SK-N-SH (cell line): ENCODE measurements at regions not wholly inside any gene's neighbourhood (a gene's known extent, or its start where the extent isn't known, plus 50 kb on each side); places are given as distances from the start of the nearest gene placed in this dataset.
A peak's percentile ranks its signal among the peaks of the same experiment; 100 is the strongest.

ENCODE experiments used
- CTCF ChIA-PET: fragments of 300-600, 350-600 bp; formaldehyde crosslinking; extraction: SDS; loops from one replicate; lab custom pipeline; 2021; lab: Yijun Ruan, JAX
- POLR2A ChIA-PET: fragments of 350-600 bp; sonication (Branson Sonifier 250); formaldehyde crosslinking; extraction: SDS; loops from one replicate; lab custom pipeline; 2020; ENCODE audit warnings: antibody characterized with exemption, inconsistent platforms; lab: Yijun Ruan, JAX
- DNase-seq: peaks from one replicate; pipeline ENCODE4 v3.0.0; 2012
- H2AFZ ChIP-seq: fragments of 200-600 bp; sonication (generic); 2 replicates; pipeline ENCODE4 v1.8.1; 2016; ENCODE audit warnings: antibody characterized with exemption, mild to moderate bottlenecking, low read depth
- H3F3A ChIP-seq: fragments of 200-600 bp; sonication (generic); replicated peaks from 2 replicates; pipeline ENCODE3; 2016; ENCODE audit warnings: antibody characterized with exemption, mild to moderate bottlenecking; ENCODE audit not compliant: insufficient read depth
- H3K27ac ChIP-seq, 2 experiments: fragments of 200-500 bp in 1 of 2; fragments of 200-600 bp in 1 of 2; sonication (Bioruptor generic) in 1 of 2; sonication (generic), shearing (Covaris generic) in 1 of 2; 2 replicates each; pipeline versions ENCODE4 v1.5.1 to v1.6.1; 2014 to 2016; ENCODE audit warnings: low read depth in 2 of 2, inconsistent platforms in 1 of 2, low read length in 1 of 2, mild to moderate bottlenecking in 1 of 2, mixed read lengths in 1 of 2
- H3K27me3 ChIP-seq: fragments of 200-600 bp; sonication (generic), shearing (Covaris generic); 2 replicates; pipeline ENCODE4 v1.6.1; 2016; ENCODE audit warnings: mixed run types; ENCODE audit not compliant: insufficient read depth
- H3K36me3 ChIP-seq, 2 experiments: fragments of 200-500 bp in 1 of 2; fragments of 200-600 bp in 1 of 2; sonication (Bioruptor generic) in 1 of 2; sonication (generic) in 1 of 2; replicated peaks in 1 of 2; 2 replicates each; pipeline versions ENCODE3 to v1.5.1; 2014 to 2016; ENCODE audit warnings: low read length in 1 of 2, mild to moderate bottlenecking in 1 of 2; ENCODE audit not compliant: insufficient read depth in 2 of 2, control insufficient read depth in 1 of 2
- H3K4me1 ChIP-seq, 2 experiments: fragments of 200-500 bp in 1 of 2; fragments of 200-600 bp in 1 of 2; sonication (Bioruptor generic) in 1 of 2; sonication (generic), shearing (Covaris generic) in 1 of 2; 2 replicates each; pipeline versions ENCODE4 v1.5.1 to v1.6.1; 2014 to 2016; ENCODE audit warnings: low read depth in 1 of 2, low read length in 1 of 2, mixed run types in 1 of 2; ENCODE audit not compliant: insufficient read depth in 2 of 2, control insufficient read depth in 1 of 2
- H3K4me2 ChIP-seq: fragments of 200-600 bp; sonication (generic), shearing (Covaris generic); 2 replicates; pipeline ENCODE4 v1.6.1; 2017; ENCODE audit warnings: mixed run types
- H3K4me3 ChIP-seq, 2 experiments: fragments of 200-500 bp in 1 of 2; fragments of 200-600 bp in 1 of 2; sonication (Bioruptor generic) in 1 of 2; sonication (generic), shearing (Covaris generic) in 1 of 2; 2 replicates each; pipeline versions ENCODE4 v1.5.1 to v1.8.1; 2014 to 2016; ENCODE audit warnings: low read depth in 2 of 2, inconsistent platforms in 1 of 2, low read length in 1 of 2, mild to moderate bottlenecking in 1 of 2, mixed read lengths in 1 of 2, moderate library complexity in 1 of 2
- H3K79me2 ChIP-seq: fragments of 200-600 bp; sonication (generic); 2 replicates; pipeline ENCODE4 v1.8.1; 2017; ENCODE audit warnings: mild to moderate bottlenecking; ENCODE audit not compliant: insufficient read depth
- H3K9ac ChIP-seq: fragments of 200-600 bp; sonication (generic); 2 replicates; pipeline ENCODE4 v1.6.1; 2017; ENCODE audit warnings: mixed run types
- H3K9me2 ChIP-seq: fragments of 200-600 bp; sonication (generic); 2 replicates; pipeline ENCODE4 v1.6.1; 2017; ENCODE audit warnings: mixed run types
- H3K9me3 ChIP-seq: fragments of 200-600 bp; sonication (generic); 2 replicates; pipeline ENCODE4 v1.6.1; 2017; ENCODE audit warnings: mixed run types, mild to moderate bottlenecking, moderate library complexity
- H4K20me1 ChIP-seq: fragments of 200-600 bp; sonication (generic); 2 replicates; pipeline ENCODE4 v1.6.1; 2017; ENCODE audit warnings: mild to moderate bottlenecking, mixed run types; ENCODE audit not compliant: insufficient read depth
- ELF1 ChIP-seq: IDR thresholded peaks from 2 replicates; pipeline ENCODE4 v1.4.0; 2012
- EP300 ChIP-seq, 2 experiments: IDR thresholded peaks; 2 replicates each; pipeline versions ENCODE4 v1.4.0 to v1.6.1; 2012; ENCODE audit warnings: borderline replicate concordance in 1 of 2, low read depth in 1 of 2, low read length in 1 of 2
- GABPA ChIP-seq: IDR thresholded peaks from 2 replicates; pipeline ENCODE4 v1.4.0; 2012; ENCODE audit warnings: low read depth, mild to moderate bottlenecking
- POLR2AphosphoS5 ChIP-seq: IDR thresholded peaks from 2 replicates; pipeline ENCODE4 v1.6.1; 2012; ENCODE audit warnings: low read depth, low read length
- RAD21 ChIP-seq: IDR thresholded peaks from 2 replicates; pipeline ENCODE4 v1.6.1; 2012; ENCODE audit warnings: mild to moderate bottlenecking, low read length
- SMC3 ChIP-seq: IDR thresholded peaks from 2 replicates; pipeline ENCODE4 v1.6.1; 2012; ENCODE audit warnings: low read depth, low read length, improper control_type of control experiment
- TAF1 ChIP-seq: IDR thresholded peaks from 2 replicates; pipeline ENCODE4 v1.6.1; 2012; ENCODE audit warnings: low read depth, mild to moderate bottlenecking, low read length, moderate library complexity, borderline replicate concordance
- TCF12 ChIP-seq: IDR thresholded peaks from 2 replicates; pipeline ENCODE4 v1.4.0; 2012
- WGBS: methylation state at CpG from one replicate; pipeline ENCODE4 v1.1.6; 2017; ENCODE audit warnings: low lambda C conversion rate; 5-methylcytosine and 5-hydroxymethylcytosine counted together
- TF ChIP-seq, protein P1 (sequence below): IDR thresholded peaks from 2 replicates; pipeline ENCODE4 v1.4.0; 2012; ENCODE audit warnings: low read depth, borderline replicate concordance
- TF ChIP-seq, protein P2 (sequence below): fragments of 200-600 bp; sonication (generic); IDR thresholded peaks from 2 replicates; pipeline ENCODE4 v1.6.1; 2017; ENCODE audit warnings: antibody characterized with exemption, mild to moderate bottlenecking, moderate library complexity

DNA sequence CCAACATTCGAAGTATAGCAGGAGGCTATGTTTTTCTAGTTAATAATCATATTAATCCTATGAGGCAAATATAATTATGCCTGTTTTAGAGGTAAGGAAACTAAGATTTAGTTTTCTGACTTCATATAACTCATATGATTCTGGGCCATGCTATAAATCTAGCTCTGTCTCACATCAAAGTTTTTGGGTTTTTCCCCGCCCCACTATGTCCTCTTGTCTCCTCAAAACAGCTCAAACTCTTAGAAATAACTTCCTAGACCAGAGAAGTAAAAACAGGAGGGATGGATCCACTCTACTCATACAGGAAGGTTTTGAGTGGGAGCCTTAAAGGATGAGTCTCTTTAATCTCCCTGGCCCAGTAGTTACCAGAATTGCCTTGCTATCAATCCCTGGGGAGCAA lies 256.4 kb upstream of the FGGY start:
- no peak overlapping the region for H3K4me3 ChIP-seq
- POLR2A ChIA-PET = no interaction called here
- no peak for DNase-seq
- TF ChIP-seq, protein P1, sequence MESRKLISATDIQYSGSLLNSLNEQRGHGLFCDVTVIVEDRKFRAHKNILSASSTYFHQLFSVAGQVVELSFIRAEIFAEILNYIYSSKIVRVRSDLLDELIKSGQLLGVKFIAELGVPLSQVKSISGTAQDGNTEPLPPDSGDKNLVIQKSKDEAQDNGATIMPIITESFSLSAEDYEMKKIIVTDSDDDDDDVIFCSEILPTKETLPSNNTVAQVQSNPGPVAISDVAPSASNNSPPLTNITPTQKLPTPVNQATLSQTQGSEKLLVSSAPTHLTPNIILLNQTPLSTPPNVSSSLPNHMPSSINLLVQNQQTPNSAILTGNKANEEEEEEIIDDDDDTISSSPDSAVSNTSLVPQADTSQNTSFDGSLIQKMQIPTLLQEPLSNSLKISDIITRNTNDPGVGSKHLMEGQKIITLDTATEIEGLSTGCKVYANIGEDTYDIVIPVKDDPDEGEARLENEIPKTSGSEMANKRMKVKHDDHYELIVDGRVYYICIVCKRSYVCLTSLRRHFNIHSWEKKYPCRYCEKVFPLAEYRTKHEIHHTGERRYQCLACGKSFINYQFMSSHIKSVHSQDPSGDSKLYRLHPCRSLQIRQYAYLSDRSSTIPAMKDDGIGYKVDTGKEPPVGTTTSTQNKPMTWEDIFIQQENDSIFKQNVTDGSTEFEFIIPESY = no peak
- TF ChIP-seq GABPA = no peak
- TF ChIP-seq, all 33 proteins: peak for 0
- H3K9me2 ChIP-seq = no peaks in the 10 kb centered on the region
- no peaks in the 10 kb centered on the region for H3K36me3 ChIP-seq
- no peaks in the 10 kb centered on the region for H4K20me1 ChIP-seq
- H2AFZ ChIP-seq = no peak overlapping the region
- H3K27me3 ChIP-seq = no peaks in the 10 kb centered on the region
- H3F3A ChIP-seq = peaks cover 12% of the 10 kb centered on the region
- H3K4me1 ChIP-seq = peaks cover 8 to 23% of the 10 kb centered on the region in 2 experiments
- no peaks in the 10 kb centered on the region for H3K79me2 ChIP-seq
- CTCF ChIA-PET = interaction anchor here (1.1 kb wide), 1 partner anchor 10 kb away, joined by 3 read pairs; no protein-coding TSS in a partner anchor
- H3K27ac ChIP-seq = peak overlapping the region in 1 of 2 experiments; percentile 80; a peak in 1 of 4 replicates
- 87% methylated on average over 2 of the region's 2 CpGs for WGBS
- no peak overlapping the region for H3K4me2 ChIP-seq
- H3K9ac ChIP-seq = no peak overlapping the region
- no peaks in the 10 kb centered on the region for H3K9me3 ChIP-seq

DNA sequence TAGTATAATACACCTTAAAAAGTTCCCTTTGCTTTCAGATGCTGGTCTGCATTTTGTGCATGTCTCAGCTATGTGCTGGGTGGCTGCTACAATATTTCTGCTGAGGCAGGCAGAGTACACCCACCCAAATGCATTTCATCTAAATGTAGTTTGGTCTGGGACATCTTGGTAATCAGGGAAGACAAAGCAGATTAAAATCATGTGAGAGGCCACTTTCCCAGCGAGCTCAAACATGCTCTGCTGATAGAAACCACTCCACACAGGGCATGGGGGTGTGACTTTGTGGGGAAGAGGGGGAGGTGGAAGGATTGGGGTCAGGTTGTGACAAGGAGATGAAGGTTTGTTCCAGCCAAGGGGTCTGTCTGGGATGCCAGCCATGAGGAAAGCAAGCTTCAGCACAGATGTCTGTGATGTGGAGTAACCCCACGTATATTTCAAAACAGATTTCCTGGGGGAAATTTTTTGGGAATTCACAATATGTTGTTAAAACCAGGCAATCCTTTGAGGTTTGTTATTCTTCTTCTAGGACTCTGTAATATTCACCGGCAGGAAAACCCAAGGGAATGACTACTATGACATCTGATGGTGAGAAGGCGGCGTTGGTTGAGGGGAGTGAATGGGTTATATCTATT lies 255.1 kb upstream of the FGGY start:
- Histone ChIP-seq H3K27me3 (no peaks in the 10 kb centered on the region), H3K36me3 (no peaks in the 10 kb centered on the region), H2AFZ (peak overlapping the region; percentile 0; the same call in 1 of the 2 replicates), H3K9ac (no peak overlapping the region; the same call in 1 of the 2 replicates), H3K4me3 (no peak overlapping the region), H3F3A (peaks cover 12% of the 10 kb centered on the region)
- DNase-seq = no peak
- CTCF ChIA-PET = interaction anchor here (1.2 kb wide), 1 partner anchor 657 kb away, joined by 5 read pairs; no protein-coding TSS in a partner anchor
- WGBS = 74% methylated on average over 5 of the region's 5 CpGs
- peak; percentile 20; the same call in 1 of the 2 replicates for TF ChIP-seq RAD21
- TF ChIP-seq TAF1 = no peak
- no peak for TF ChIP-seq GABPA
- TF ChIP-seq TCF12 = peak; percentile 45; the same call in 1 of the 2 replicates
- no peak for TF ChIP-seq POLR2AphosphoS5
- TF ChIP-seq, protein P2, sequence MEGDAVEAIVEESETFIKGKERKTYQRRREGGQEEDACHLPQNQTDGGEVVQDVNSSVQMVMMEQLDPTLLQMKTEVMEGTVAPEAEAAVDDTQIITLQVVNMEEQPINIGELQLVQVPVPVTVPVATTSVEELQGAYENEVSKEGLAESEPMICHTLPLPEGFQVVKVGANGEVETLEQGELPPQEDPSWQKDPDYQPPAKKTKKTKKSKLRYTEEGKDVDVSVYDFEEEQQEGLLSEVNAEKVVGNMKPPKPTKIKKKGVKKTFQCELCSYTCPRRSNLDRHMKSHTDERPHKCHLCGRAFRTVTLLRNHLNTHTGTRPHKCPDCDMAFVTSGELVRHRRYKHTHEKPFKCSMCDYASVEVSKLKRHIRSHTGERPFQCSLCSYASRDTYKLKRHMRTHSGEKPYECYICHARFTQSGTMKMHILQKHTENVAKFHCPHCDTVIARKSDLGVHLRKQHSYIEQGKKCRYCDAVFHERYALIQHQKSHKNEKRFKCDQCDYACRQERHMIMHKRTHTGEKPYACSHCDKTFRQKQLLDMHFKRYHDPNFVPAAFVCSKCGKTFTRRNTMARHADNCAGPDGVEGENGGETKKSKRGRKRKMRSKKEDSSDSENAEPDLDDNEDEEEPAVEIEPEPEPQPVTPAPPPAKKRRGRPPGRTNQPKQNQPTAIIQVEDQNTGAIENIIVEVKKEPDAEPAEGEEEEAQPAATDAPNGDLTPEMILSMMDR = peak; percentile 41
- no peak for TF ChIP-seq ELF1
- peak; percentile 11; the same call in 1 of the 2 replicates for TF ChIP-seq SMC3
- TF ChIP-seq EP300 (IDR thresholded peaks at IDR 0.05; ENCODE audit: borderline replicate concordance in 1 of 2, low read depth in 1 of 2, low read length in 1 of 2) = 0 out of 4 replicates have a peak, but pooled peaks of 1 of the 2 experiments have one; percentile 30
- TF ChIP-seq, all 33 proteins: peak for 5
- Histone ChIP-seq H3K4me2 (no peak overlapping the region), H4K20me1 (no peaks in the 10 kb centered on the region), H3K79me2 (no peaks in the 10 kb centered on the region), H3K27ac (peak overlapping the region; percentile 12 to 80; a peak in 3 of 4 replicates), H3K9me2 (no peaks in the 10 kb centered on the region), H3K4me1 (peaks cover 8 to 24% of the 10 kb centered on the region in 2 experiments), H3K9me3 (no peaks in the 10 kb centered on the region)
- POLR2A ChIA-PET = no interaction called here
